ENCODE measurements at regions not wholly inside any gene's neighbourhood (a gene's known extent, or its start where the extent isn't known, plus 50 kb on each side); places are given as distances from the start of the nearest gene placed in this dataset.

GRCh38 chr10:57222603-57223002 is 861.5 kb upstream of the ZWINT start:
- TF ChIP-seq FOXP2 (optimal IDR thresholded peaks at IDR 0.05; ENCODE audit: borderline replicate concordance, extremely low read depth, extremely low read length, insufficient read depth) (no peak), POLR2AphosphoS5 (IDR thresholded peaks at IDR 0.05; ENCODE audit: low read depth, low read length) (no peak), TAF1 (IDR thresholded peaks at IDR 0.05; ENCODE audit: borderline replicate concordance, insufficient read depth, low read length) (no peak), REST (IDR thresholded peaks at IDR 0.05; ENCODE audit: insufficient read depth in 1 of 2, low read depth in 2 of 2, low read length in 2 of 2) (no peak), SIN3A (IDR thresholded peaks at IDR 0.05; ENCODE audit: borderline replicate concordance, insufficient read depth, low read length) (no peak)

- TF ChIP-seq TAF1 (IDR thresholded peaks at IDR 0.05; ENCODE audit: borderline replicate concordance, insufficient read depth, low read length): no peak
- TF ChIP-seq REST (IDR thresholded peaks at IDR 0.05; ENCODE audit: insufficient read depth in 1 of 2, low read depth in 2 of 2, low read length in 2 of 2): no peak
- TF ChIP-seq SIN3A (IDR thresholded peaks at IDR 0.05; ENCODE audit: borderline replicate concordance, insufficient read depth, low read length): no peak
- TF ChIP-seq FOXP2 (optimal IDR thresholded peaks at IDR 0.05; ENCODE audit: borderline replicate concordance, extremely low read depth, extremely low read length, insufficient read depth): no peak
These were observed 861.1 kb upstream of the ZWINT start for GRCh38 chr10:57222129-57222528.

GRCh38 chr10:57221674-57222073 is 860.6 kb upstream of the ZWINT start:
- TF ChIP-seq SIN3A (IDR thresholded peaks at IDR 0.05; ENCODE audit: borderline replicate concordance, insufficient read depth, low read length) (no peak), FOXP2 (optimal IDR thresholded peaks at IDR 0.05; ENCODE audit: borderline replicate concordance, extremely low read depth, extremely low read length, insufficient read depth) (no peak), TAF1 (IDR thresholded peaks at IDR 0.05; ENCODE audit: borderline replicate concordance, insufficient read depth, low read length) (no peak), POLR2AphosphoS5 (IDR thresholded peaks at IDR 0.05; ENCODE audit: low read depth, low read length) (no peak), REST (IDR thresholded peaks at IDR 0.05; ENCODE audit: insufficient read depth in 1 of 2, low read depth in 2 of 2, low read length in 2 of 2) (no peak)

- TF ChIP-seq POLR2AphosphoS5 (IDR thresholded peaks at IDR 0.05; ENCODE audit: low read depth, low read length) (no peak), REST (IDR thresholded peaks at IDR 0.05; ENCODE audit: insufficient read depth in 1 of 2, low read depth in 2 of 2, low read length in 2 of 2) (no peak), TAF1 (IDR thresholded peaks at IDR 0.05; ENCODE audit: borderline replicate concordance, insufficient read depth, low read length) (no peak), SIN3A (IDR thresholded peaks at IDR 0.05; ENCODE audit: borderline replicate concordance, insufficient read depth, low read length) (no peak), FOXP2 (optimal IDR thresholded peaks at IDR 0.05; ENCODE audit: borderline replicate concordance, extremely low read depth, extremely low read length, insufficient read depth) (no peak)
These were observed 857.3 kb upstream of the ZWINT start for GRCh38 chr10:57218382-57218781.

GRCh38 chr10:57202356-57202755 is 841.3 kb upstream of the ZWINT start:
- TF ChIP-seq FOXP2 (optimal IDR thresholded peaks at IDR 0.05; ENCODE audit: borderline replicate concordance, extremely low read depth, extremely low read length, insufficient read depth) (no peak), POLR2AphosphoS5 (IDR thresholded peaks at IDR 0.05; ENCODE audit: low read depth, low read length) (no peak), SIN3A (IDR thresholded peaks at IDR 0.05; ENCODE audit: borderline replicate concordance, insufficient read depth, low read length) (no peak), TAF1 (IDR thresholded peaks at IDR 0.05; ENCODE audit: borderline replicate concordance, insufficient read depth, low read length) (no peak), REST (IDR thresholded peaks at IDR 0.05; ENCODE audit: insufficient read depth in 1 of 2, low read depth in 2 of 2, low read length in 2 of 2) (no peak)

Data from PFSK-1 (cell line).